Neural crest cell (in vitro differentiated cells): ENCODE measurements at regions not wholly inside any gene's neighbourhood (a gene's known extent, or its start where the extent isn't known, plus 50 kb on each side); places are given as distances from the start of the nearest gene placed in this dataset.

Source experiments
- DNase-seq: peaks from one replicate; pipeline ENCODE4 v3.0.0; 2021; ENCODE audit warnings: low read depth, mixed read lengths, low spot score
- H3K27ac Mint-ChIP-seq: one replicate; pipeline ENCODE4 v1.8.0; 2021; ENCODE audit warnings: mild to moderate bottlenecking, mixed read lengths; ENCODE audit not compliant: unreplicated experiment
- H3K27me3 Mint-ChIP-seq: 2 replicates; pipeline ENCODE4 v1.8.0; 2021; ENCODE audit warnings: low read depth, mild to moderate bottlenecking, mixed read lengths
- H3K36me3 Mint-ChIP-seq: 2 replicates; pipeline ENCODE4 v1.8.0; 2021; ENCODE audit warnings: low read depth, mild to moderate bottlenecking, mixed read lengths
- H3K4me1 Mint-ChIP-seq: 2 replicates; pipeline ENCODE4 v1.8.0; 2021; ENCODE audit warnings: mixed read lengths
- H3K4me3 Mint-ChIP-seq: one replicate; pipeline ENCODE4 v1.8.0; 2021; ENCODE audit warnings: mild to moderate bottlenecking, mixed read lengths
- H3K9me3 Mint-ChIP-seq: 2 replicates; pipeline ENCODE4 v1.8.0; 2021; ENCODE audit warnings: mixed read lengths
- TF ChIP-seq, protein P1 (sequence below): fragments of 200-600 bp; sonication (generic); conservative IDR thresholded peaks from 2 replicates; pipeline ENCODE4 v1.5.0; 2021; ENCODE audit warnings: antibody characterized with exemption, mild to moderate bottlenecking

GRCh38 chr22:22141031-22141430, 103.6 kb upstream of the VPREB1 start:
- H3K9me3 Mint-ChIP-seq: no peaks in the 10 kb centered on the region
- TF ChIP-seq, protein P1, sequence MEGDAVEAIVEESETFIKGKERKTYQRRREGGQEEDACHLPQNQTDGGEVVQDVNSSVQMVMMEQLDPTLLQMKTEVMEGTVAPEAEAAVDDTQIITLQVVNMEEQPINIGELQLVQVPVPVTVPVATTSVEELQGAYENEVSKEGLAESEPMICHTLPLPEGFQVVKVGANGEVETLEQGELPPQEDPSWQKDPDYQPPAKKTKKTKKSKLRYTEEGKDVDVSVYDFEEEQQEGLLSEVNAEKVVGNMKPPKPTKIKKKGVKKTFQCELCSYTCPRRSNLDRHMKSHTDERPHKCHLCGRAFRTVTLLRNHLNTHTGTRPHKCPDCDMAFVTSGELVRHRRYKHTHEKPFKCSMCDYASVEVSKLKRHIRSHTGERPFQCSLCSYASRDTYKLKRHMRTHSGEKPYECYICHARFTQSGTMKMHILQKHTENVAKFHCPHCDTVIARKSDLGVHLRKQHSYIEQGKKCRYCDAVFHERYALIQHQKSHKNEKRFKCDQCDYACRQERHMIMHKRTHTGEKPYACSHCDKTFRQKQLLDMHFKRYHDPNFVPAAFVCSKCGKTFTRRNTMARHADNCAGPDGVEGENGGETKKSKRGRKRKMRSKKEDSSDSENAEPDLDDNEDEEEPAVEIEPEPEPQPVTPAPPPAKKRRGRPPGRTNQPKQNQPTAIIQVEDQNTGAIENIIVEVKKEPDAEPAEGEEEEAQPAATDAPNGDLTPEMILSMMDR: no peak
- H3K27ac Mint-ChIP-seq: no peak overlapping the region
- H3K4me3 Mint-ChIP-seq: no peak overlapping the region
- H3K36me3 Mint-ChIP-seq: no peaks in the 10 kb centered on the region
- no peaks in the 10 kb centered on the region for H3K4me1 Mint-ChIP-seq
- DNase-seq: no peak
- peaks cover 84% of the 10 kb centered on the region for H3K27me3 Mint-ChIP-seq

GRCh38 chr22:22139364-22139763, 105.2 kb upstream of the VPREB1 start:
- H3K27me3 Mint-ChIP-seq: peaks cover 76% of the 10 kb centered on the region
- no peaks in the 10 kb centered on the region for H3K9me3 Mint-ChIP-seq
- DNase-seq: no peak
- H3K27ac Mint-ChIP-seq: no peak overlapping the region
- no peaks in the 10 kb centered on the region for H3K4me1 Mint-ChIP-seq
- H3K4me3 Mint-ChIP-seq: no peak overlapping the region
- no peaks in the 10 kb centered on the region for H3K36me3 Mint-ChIP-seq
- TF ChIP-seq, protein P1: no peak

GRCh38 chr22:22138915-22139314, 105.7 kb upstream of the VPREB1 start:
- Mint-ChIP-seq H3K27me3 (peaks cover 72% of the 10 kb centered on the region), H3K27ac (no peak overlapping the region), H3K4me1 (no peaks in the 10 kb centered on the region), H3K36me3 (no peaks in the 10 kb centered on the region), H3K4me3 (no peak overlapping the region), H3K9me3 (no peaks in the 10 kb centered on the region)
- no peak for DNase-seq
- TF ChIP-seq, protein P1: no peak

DNA sequence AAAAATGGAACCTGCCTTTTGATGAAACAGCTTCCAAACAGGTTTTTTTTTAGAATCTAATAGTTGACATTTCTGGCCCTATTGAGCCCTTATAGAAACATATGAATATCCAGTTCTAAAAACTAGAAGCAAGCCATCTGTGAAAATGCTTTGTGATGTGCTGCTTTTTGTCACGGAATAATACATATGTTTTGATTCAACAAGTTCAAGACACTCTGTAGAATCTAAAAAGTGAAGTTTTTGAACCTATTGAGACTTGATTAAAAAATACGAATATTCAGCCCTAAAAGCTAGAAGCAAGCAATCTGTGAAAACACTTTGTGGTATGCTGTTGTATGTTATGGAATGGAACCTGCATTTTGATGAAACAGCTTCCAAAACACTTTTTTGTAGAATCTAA, 106.7 kb upstream of the VPREB1 start:
- no peak overlapping the region for H3K4me3 Mint-ChIP-seq
- no peaks in the 10 kb centered on the region for H3K4me1 Mint-ChIP-seq
- no peak for DNase-seq
- no peaks in the 10 kb centered on the region for H3K9me3 Mint-ChIP-seq
- no peak overlapping the region for H3K27ac Mint-ChIP-seq
- TF ChIP-seq, protein P1: no peak
- H3K27me3 Mint-ChIP-seq: peaks cover 68% of the 10 kb centered on the region
- H3K36me3 Mint-ChIP-seq: no peaks in the 10 kb centered on the region

GRCh38 chr22:22133910-22134309, 110.7 kb upstream of the VPREB1 start:
- no peak for DNase-seq
- Mint-ChIP-seq H3K27ac (no peak overlapping the region), H3K27me3 (peaks cover 60% of the 10 kb centered on the region), H3K4me1 (no peaks in the 10 kb centered on the region), H3K4me3 (no peak overlapping the region), H3K9me3 (no peaks in the 10 kb centered on the region), H3K36me3 (peaks cover 3% of the 10 kb centered on the region)
- TF ChIP-seq, protein P1: no peak
